GM12892 (cell line): ENCODE measurements at regions not wholly inside any gene's neighbourhood (a gene's known extent, or its start where the extent isn't known, plus 50 kb on each side); places are given as distances from the start of the nearest gene placed in this dataset.

Source experiments
- DNase-seq: peaks from one replicate; pipeline ENCODE4 v3.0.0; 2011; ENCODE audit not compliant: insufficient read length
- FAIRE-seq: peaks from 2 replicates; lab custom pipeline; 2011; peaks lifted over from hg19 to GRCh38; lab: Jason Lieb, UNC
- POLR2A ChIP-seq: IDR thresholded peaks from 2 replicates; pipeline ENCODE4 v1.6.1; 2011; ENCODE audit warnings: low read depth, low read length, control low read depth
- POLR2AphosphoS5 ChIP-seq: IDR thresholded peaks from 2 replicates; pipeline ENCODE4 v1.6.1; 2011; ENCODE audit warnings: low read depth, low read length, control low read depth
- TAF1 ChIP-seq: IDR thresholded peaks from 2 replicates; pipeline ENCODE4 v1.6.1; 2011; ENCODE audit warnings: low read depth, mild to moderate bottlenecking, control low read depth, low read length, borderline replicate concordance

DNA sequence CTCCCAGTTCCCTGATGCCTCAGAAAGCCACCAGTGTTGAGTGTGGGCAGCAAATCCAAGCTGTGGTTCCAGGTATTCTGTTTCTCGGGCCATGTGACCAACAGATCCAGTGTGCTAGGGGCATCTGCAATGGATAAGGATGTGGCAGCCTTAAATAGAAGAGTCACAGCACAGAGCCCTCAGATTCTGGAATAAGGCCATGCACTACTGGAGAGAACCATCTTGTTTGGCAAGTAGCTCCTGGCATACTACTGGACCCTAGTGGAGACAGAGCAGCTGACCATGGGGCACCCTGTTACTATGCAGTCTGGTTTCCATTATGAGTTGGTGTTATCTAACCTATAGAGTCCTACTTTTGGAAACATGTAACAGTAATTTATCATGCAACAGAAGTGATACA is 53.3 kb upstream of the ZBTB7C start:
- TF ChIP-seq TAF1, result no peak
- TF ChIP-seq POLR2AphosphoS5, result no peak
- no peak for TF ChIP-seq POLR2A
- no peak for FAIRE-seq

GRCh38 chr18:48460929-48461583 is 51.9 kb upstream of the ZBTB7C start:
- TF ChIP-seq POLR2A, result no peak
- no peak for TF ChIP-seq TAF1
- TF ChIP-seq POLR2AphosphoS5, result no peak
- FAIRE-seq (no peak), DNase-seq (no peak)

More for the DNA sequence above, 53.3 kb upstream of the ZBTB7C start:
- DNase-seq, result no peak

DNA sequence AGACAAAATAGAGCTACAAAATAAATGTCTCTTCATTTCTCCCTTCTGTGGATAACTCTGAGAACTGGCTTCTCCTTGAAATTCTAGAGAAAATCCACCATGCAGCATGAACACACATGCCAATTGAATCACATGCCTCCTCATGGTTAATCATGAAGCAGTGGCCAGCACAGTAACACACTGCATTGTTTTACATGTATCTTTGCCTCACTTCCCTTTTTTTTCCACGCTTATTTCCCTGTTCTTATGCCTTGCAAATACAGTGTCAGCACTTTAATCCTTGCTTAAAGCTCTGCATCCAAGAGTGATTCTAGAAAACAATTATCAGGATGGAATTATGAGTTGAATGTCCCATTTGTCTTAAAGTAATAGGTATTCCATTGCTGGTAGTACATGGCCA is 50.3 kb upstream of the ZBTB7C start:
- no peak for TF ChIP-seq POLR2AphosphoS5
- TF ChIP-seq POLR2A, result no peak
- no peak for TF ChIP-seq TAF1
- FAIRE-seq (no peak), DNase-seq (no peak)

- no peak for DNase-seq
- TF ChIP-seq POLR2A, result no peak
- TF ChIP-seq TAF1, result no peak
- no peak for TF ChIP-seq POLR2AphosphoS5
- FAIRE-seq, result no peak
These were observed 49.8 kb upstream of the ZBTB7C start for GRCh38 chr18:48459016-48459415.
